Mesenchymal stem cell (in vitro differentiated cells and primary cell): ENCODE measurements at regions not wholly inside any gene's neighbourhood (a gene's known extent, or its start where the extent isn't known, plus 50 kb on each side); places are given as distances from the start of the nearest gene placed in this dataset.

ENCODE experiments used
- DNase-seq: peaks from one replicate; pipeline ENCODE4 v3.0.0-alpha.2; 2013
- H2AFZ ChIP-seq: one replicate; pipeline ENCODE4 v1.6.1; 2013; ENCODE audit warnings: low read depth, mild to moderate bottlenecking, control low read depth, inconsistent platforms, low read length, moderate library complexity
- H2AK5ac ChIP-seq: 2 replicates; pipeline ENCODE4 v1.6.1; 2013; ENCODE audit warnings: low read length, moderate library complexity, mild to moderate bottlenecking, inconsistent platforms; ENCODE audit not compliant: severe bottlenecking
- H2BK120ac ChIP-seq: one replicate; pipeline ENCODE4 v1.6.1; 2013; ENCODE audit warnings: low read depth, mild to moderate bottlenecking, inconsistent platforms, low read length, moderate library complexity
- H2BK12ac ChIP-seq, 2 experiments: one replicate each; pipeline ENCODE4 v1.6.1; 2013; ENCODE audit warnings: inconsistent platforms in 2 of 2, low read length in 2 of 2, mild to moderate bottlenecking in 2 of 2, moderate library complexity in 2 of 2, control low read depth in 1 of 2
- H2BK15ac ChIP-seq: one replicate; pipeline ENCODE4 v1.6.1; 2013; ENCODE audit warnings: mild to moderate bottlenecking, low read depth, inconsistent platforms; ENCODE audit not compliant: poor library complexity, severe bottlenecking
- H2BK5ac ChIP-seq: 2 replicates; pipeline ENCODE4 v1.6.1; 2013; ENCODE audit warnings: low read depth, mild to moderate bottlenecking, low read length, control low read depth, inconsistent platforms; ENCODE audit not compliant: poor library complexity, severe bottlenecking
- H3K14ac ChIP-seq, 2 experiments: one replicate each; pipeline ENCODE4 v1.6.1; 2013; ENCODE audit warnings: inconsistent platforms in 2 of 2, low read length in 2 of 2, control low read depth in 1 of 2, mild to moderate bottlenecking in 1 of 2, moderate library complexity in 1 of 2
- H3K18ac ChIP-seq, 2 experiments: one replicate each; pipeline ENCODE4 v1.6.1; 2013; ENCODE audit warnings: inconsistent platforms in 2 of 2, low read length in 2 of 2, control low read depth in 1 of 2, low read depth in 1 of 2, mild to moderate bottlenecking in 1 of 2
- H3K23ac ChIP-seq, 2 experiments: one replicate each; pipeline ENCODE4 v1.6.1; 2013; ENCODE audit warnings: inconsistent platforms in 2 of 2, low read length in 2 of 2, mild to moderate bottlenecking in 2 of 2, moderate library complexity in 2 of 2, control low read depth in 1 of 2
- H3K27ac ChIP-seq: 2 replicates; pipeline ENCODE4 v1.5.1; 2013; ENCODE audit warnings: mild to moderate bottlenecking, moderate library complexity, low read length, control low read depth, inconsistent platforms; ENCODE audit not compliant: poor library complexity, severe bottlenecking
- H3K27me3 ChIP-seq, 2 experiments: 2 replicates each; pipeline versions ENCODE4 v1.6.1 to v1.7.0; 2013; ENCODE audit warnings: low read length in 2 of 2, mild to moderate bottlenecking in 2 of 2, moderate library complexity in 2 of 2, control low read depth in 1 of 2, inconsistent platforms in 1 of 2; ENCODE audit not compliant: control insufficient read depth in 1 of 2, insufficient read depth in 1 of 2
- H3K36me3 ChIP-seq, 2 experiments: 2 replicates each; pipeline versions ENCODE4 v1.6.1 to v1.7.0; 2013; ENCODE audit warnings: low read length in 2 of 2, control low read depth in 1 of 2, inconsistent platforms in 1 of 2, low read depth in 1 of 2, mild to moderate bottlenecking in 1 of 2; ENCODE audit not compliant: insufficient read depth in 2 of 2, control insufficient read depth in 1 of 2
- H3K4ac ChIP-seq, 2 experiments: one replicate each; pipeline ENCODE4 v1.6.1; 2013; ENCODE audit warnings: inconsistent platforms in 2 of 2, low read length in 2 of 2, mild to moderate bottlenecking in 2 of 2, moderate library complexity in 2 of 2, control low read depth in 1 of 2, low read depth in 1 of 2
- H3K4me1 ChIP-seq: 2 replicates; pipeline ENCODE4 v1.6.1; 2013; ENCODE audit warnings: low read depth, low read length, control low read depth; ENCODE audit not compliant: control insufficient read depth, insufficient read depth
- H3K4me2 ChIP-seq: 2 replicates; pipeline ENCODE4 v1.6.1; 2013; ENCODE audit warnings: low read length, mild to moderate bottlenecking, inconsistent platforms; ENCODE audit not compliant: poor library complexity, severe bottlenecking
- H3K4me3 ChIP-seq, 2 experiments: 2 replicates each; pipeline versions ENCODE4 v1.5.1 to v1.7.0; 2013; ENCODE audit warnings: low read length in 2 of 2, mild to moderate bottlenecking in 2 of 2, control low read depth in 1 of 2, low read depth in 1 of 2; ENCODE audit not compliant: insufficient read depth in 1 of 2
- H3K79me1 ChIP-seq: replicated peaks from 2 replicates; pipeline ENCODE4 v1.6.1; 2013; ENCODE audit warnings: mild to moderate bottlenecking, control low read depth, low read length, inconsistent platforms; ENCODE audit not compliant: poor library complexity, severe bottlenecking
- H3K9ac ChIP-seq: 2 replicates; pipeline ENCODE4 v1.7.0; 2013; ENCODE audit warnings: mild to moderate bottlenecking, low read length, moderate library complexity
- H3K9me3 ChIP-seq: 2 replicates; pipeline ENCODE4 v1.7.0; 2013; ENCODE audit warnings: mild to moderate bottlenecking, low read length; ENCODE audit not compliant: control insufficient read depth
- H4K8ac ChIP-seq: one replicate; pipeline ENCODE4 v1.6.1; 2013; ENCODE audit warnings: inconsistent platforms, mild to moderate bottlenecking, low read length, moderate library complexity
- H4K91ac ChIP-seq: one replicate; pipeline ENCODE4 v1.6.1; 2013; ENCODE audit warnings: mild to moderate bottlenecking, low read length, inconsistent platforms
- WGBS: methylation state at CpG from one replicate; pipeline ENCODE4 v1.1.7; 2013; ENCODE audit warnings: mixed read lengths; 5-methylcytosine and 5-hydroxymethylcytosine counted together

- H4K91ac ChIP-seq, result no peak overlapping the region
- no peak overlapping the region for H3K23ac ChIP-seq
- no peaks in the 10 kb centered on the region for H3K36me3 ChIP-seq
- no peaks in the 10 kb centered on the region for H3K79me1 ChIP-seq
- H3K27ac ChIP-seq, result no peak overlapping the region
- no CpG with 5 or more reads among the region's 1 CpG for WGBS
- H3K14ac ChIP-seq, result no peak overlapping the region
- no peak overlapping the region for H2BK12ac ChIP-seq
- H3K18ac ChIP-seq, result no peak overlapping the region
- H3K4me2 ChIP-seq, result no peak overlapping the region
- no peak overlapping the region for H2AK5ac ChIP-seq
- H3K9ac ChIP-seq, result no peak overlapping the region
- H2AFZ ChIP-seq, result no peak overlapping the region
- H4K8ac ChIP-seq, result no peak overlapping the region
- H3K4me1 ChIP-seq, result no peaks in the 10 kb centered on the region
- no peak overlapping the region for H2BK120ac ChIP-seq
- no peak overlapping the region for H3K4ac ChIP-seq
- DNase-seq, result no peak
- no peak overlapping the region for H2BK5ac ChIP-seq
- H3K4me3 ChIP-seq, result no peak overlapping the region
- no peaks in the 10 kb centered on the region for H3K27me3 ChIP-seq
- H2BK15ac ChIP-seq, result no peak overlapping the region
- H3K9me3 ChIP-seq, result no peaks in the 10 kb centered on the region
These were observed 207.2 kb upstream of the C21orf91 start for GRCh38 chr21:18026359-18026758.

DNA sequence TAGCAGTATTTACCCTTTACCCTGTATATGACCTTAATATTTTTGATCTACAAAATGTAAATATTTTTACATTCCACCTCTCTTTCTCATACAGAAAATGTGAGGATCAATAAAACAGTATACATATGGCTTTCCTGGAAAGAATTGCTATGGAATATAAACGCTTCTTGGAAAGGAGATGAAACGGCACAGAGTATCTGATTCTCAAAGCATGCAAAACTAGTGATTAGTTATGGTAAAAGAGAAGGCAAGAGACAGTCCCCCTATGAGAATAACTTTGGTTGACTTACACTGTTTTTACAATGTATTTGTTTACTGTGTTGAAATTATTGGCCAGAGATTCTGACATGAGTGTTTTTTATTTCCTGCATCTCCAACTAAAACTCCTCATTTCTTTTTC, 204.6 kb upstream of the C21orf91 start:
- no peak for DNase-seq

DNA sequence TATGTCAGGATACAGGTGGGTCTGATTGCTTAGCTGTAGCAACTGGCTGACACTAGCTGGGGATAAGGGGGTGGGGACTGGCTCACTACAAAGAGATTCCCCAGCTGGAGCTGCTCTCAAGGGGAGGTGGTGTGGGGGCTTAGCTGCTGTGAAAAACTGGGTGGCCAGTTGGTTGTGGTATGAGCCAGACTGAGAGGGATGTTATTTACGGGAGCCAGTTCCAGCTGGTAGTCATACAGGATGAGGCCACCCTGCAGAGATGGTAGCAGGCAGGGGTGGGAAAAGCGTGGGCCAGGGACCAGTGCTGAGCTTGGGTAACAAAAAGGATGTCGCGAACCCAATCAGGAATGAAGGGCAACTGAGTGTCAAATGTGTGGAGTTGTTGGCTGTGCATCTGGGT, 204.0 kb upstream of the C21orf91 start:
- H2BK120ac ChIP-seq, result no peak overlapping the region
- H3K27me3 ChIP-seq, result no peaks in the 10 kb centered on the region
- H3K18ac ChIP-seq, result no peak overlapping the region
- H2AK5ac ChIP-seq, result no peak overlapping the region
- H3K4me1 ChIP-seq, result no peaks in the 10 kb centered on the region
- H3K4ac ChIP-seq, result no peak overlapping the region
- H4K8ac ChIP-seq, result peak overlapping the region; percentile 41
- H3K23ac ChIP-seq, result no peak overlapping the region
- H3K14ac ChIP-seq, result peak overlapping the region in 1 of 2 experiments; percentile 41
- DNase-seq, result no peak
- H3K36me3 ChIP-seq, result no peaks in the 10 kb centered on the region
- H4K91ac ChIP-seq, result no peak overlapping the region
- H2AFZ ChIP-seq, result no peak overlapping the region
- H3K9me3 ChIP-seq, result no peaks in the 10 kb centered on the region
- H2BK12ac ChIP-seq, result no peak overlapping the region
- no peaks in the 10 kb centered on the region for H3K79me1 ChIP-seq
- H2BK5ac ChIP-seq, result no peak overlapping the region
- no peak overlapping the region for H3K4me2 ChIP-seq
- H3K4me3 ChIP-seq, result no peak overlapping the region
- H3K27ac ChIP-seq, result no peak overlapping the region
- H3K9ac ChIP-seq, result no peak overlapping the region
- 83% methylated on average over 4 of the region's 4 CpGs for WGBS
- no peak overlapping the region for H2BK15ac ChIP-seq

More for the DNA sequence above, 204.6 kb upstream of the C21orf91 start:
- H2AFZ ChIP-seq, result no peak overlapping the region
- H3K9ac ChIP-seq, result no peak overlapping the region
- H4K8ac ChIP-seq, result no peak overlapping the region
- no peak overlapping the region for H2BK12ac ChIP-seq
- H3K4ac ChIP-seq, result no peak overlapping the region
- H2BK15ac ChIP-seq, result no peak overlapping the region
- no peak overlapping the region for H3K18ac ChIP-seq
- H3K4me3 ChIP-seq, result no peak overlapping the region
- no peak overlapping the region for H3K27ac ChIP-seq
- no peak overlapping the region for H2BK5ac ChIP-seq
- H3K4me2 ChIP-seq, result no peak overlapping the region
- no peaks in the 10 kb centered on the region for H3K4me1 ChIP-seq
- H4K91ac ChIP-seq, result no peak overlapping the region
- H2AK5ac ChIP-seq, result no peak overlapping the region
- 47% methylated on average over 2 of the region's 2 CpGs for whole genome bisulfite sequencing
- no peaks in the 10 kb centered on the region for H3K9me3 ChIP-seq
- H3K14ac ChIP-seq, result no peak overlapping the region
- no peak overlapping the region for H3K23ac ChIP-seq
- H3K27me3 ChIP-seq, result no peaks in the 10 kb centered on the region
- no peaks in the 10 kb centered on the region for H3K36me3 ChIP-seq
- no peak overlapping the region for H2BK120ac ChIP-seq
- H3K79me1 ChIP-seq, result no peaks in the 10 kb centered on the region

DNA sequence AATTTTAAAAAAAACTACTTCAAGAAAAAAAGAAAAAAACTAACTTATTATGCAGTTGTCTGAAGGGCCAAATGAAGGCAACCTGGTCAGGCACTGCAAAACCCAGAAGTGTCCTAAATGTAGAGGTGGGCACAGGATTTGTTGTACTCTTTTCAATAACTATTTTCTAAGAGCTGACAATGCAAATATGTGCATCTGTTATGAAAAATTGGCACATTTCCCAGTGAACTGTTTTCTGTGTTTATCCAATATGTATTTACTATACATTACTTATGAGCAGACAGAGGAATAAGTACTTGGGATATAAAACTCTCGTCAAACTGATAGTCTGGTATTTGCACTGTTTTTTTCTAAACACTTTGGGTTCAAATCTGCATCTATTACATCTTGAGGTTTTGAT, 188.0 kb upstream of the C21orf91 start:
- H3K9ac ChIP-seq, result no peak overlapping the region
- DNase-seq, result no peak
- H3K4ac ChIP-seq, result no peak overlapping the region
- H3K79me1 ChIP-seq, result no peaks in the 10 kb centered on the region
- H3K14ac ChIP-seq, result no peak overlapping the region
- H3K23ac ChIP-seq, result no peak overlapping the region
- no peaks in the 10 kb centered on the region for H3K27me3 ChIP-seq
- H3K18ac ChIP-seq, result no peak overlapping the region
- no peaks in the 10 kb centered on the region for H3K36me3 ChIP-seq
- H3K4me3 ChIP-seq, result no peak overlapping the region
- H2BK12ac ChIP-seq, result no peak overlapping the region
- H3K4me1 ChIP-seq, result no peaks in the 10 kb centered on the region
- H2BK15ac ChIP-seq, result no peak overlapping the region
- H2BK5ac ChIP-seq, result no peak overlapping the region
- H2AK5ac ChIP-seq, result no peak overlapping the region
- H2BK120ac ChIP-seq, result no peak overlapping the region
- H3K9me3 ChIP-seq, result no peaks in the 10 kb centered on the region
- H4K8ac ChIP-seq, result no peak overlapping the region
- H3K27ac ChIP-seq, result no peak overlapping the region
- no peak overlapping the region for H2AFZ ChIP-seq
- no peak overlapping the region for H4K91ac ChIP-seq
- WGBS, result no CpG with 5 or more reads among the region's 1 CpG
- H3K4me2 ChIP-seq, result no peak overlapping the region
